ENCODE measurements at regions not wholly inside any gene's neighbourhood (a gene's known extent, or its start where the extent isn't known, plus 50 kb on each side); places are given as distances from the start of the nearest gene placed in this dataset.

DNA sequence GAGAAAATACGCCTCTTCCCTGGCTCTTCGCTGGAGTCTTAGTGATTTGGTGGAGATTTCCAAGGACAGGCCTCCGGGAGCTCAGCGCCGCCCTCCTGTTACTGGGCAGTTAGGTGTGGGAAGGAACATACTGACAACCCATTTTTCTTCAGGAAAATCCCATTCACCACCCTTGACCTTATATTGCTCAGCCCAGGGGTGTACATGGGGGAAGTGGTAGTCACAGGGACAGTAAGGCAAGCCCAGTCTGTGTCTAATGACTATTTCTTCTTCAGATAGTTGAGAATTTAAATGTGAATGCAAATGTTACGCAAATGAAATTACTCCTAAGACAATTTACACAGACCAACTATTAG, 119.4 kb downstream of the UQCRFS1 start:
- no peak for DNase-seq

GRCh38 chr19:29092712-29093552, 120.0 kb downstream of the UQCRFS1 start:
- no peak for DNase-seq

- no peak for DNase-seq
Observed at GRCh38 chr19:29090783-29091526, 122.0 kb downstream of the UQCRFS1 start.

GRCh38 chr19:29089315-29089870, 123.6 kb downstream of the UQCRFS1 start:
- no peak for DNase-seq

DNA sequence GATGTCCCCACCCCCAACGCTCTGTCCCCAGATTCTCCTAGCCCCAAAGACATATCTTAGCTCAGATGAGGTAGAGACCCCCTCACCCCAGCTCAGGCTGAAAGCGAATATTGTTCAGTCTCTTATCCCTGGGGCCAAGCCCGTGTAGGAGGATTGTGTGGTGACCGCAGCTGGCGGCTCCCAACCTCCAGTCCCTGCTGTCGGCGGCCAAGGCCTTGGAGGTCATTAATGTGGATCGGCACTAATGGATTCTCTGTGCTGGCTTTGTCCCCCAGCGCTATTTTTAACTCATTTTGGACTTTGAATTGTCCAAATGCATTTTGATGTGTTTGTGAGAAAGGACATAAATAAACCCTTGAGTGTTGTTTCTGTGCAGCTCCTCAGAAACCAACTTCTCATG, 124.2 kb downstream of the UQCRFS1 start:
- no peak for DNase-seq

GRCh38 chr19:29086646-29087045, 126.3 kb downstream of the UQCRFS1 start:
- no peak for DNase-seq

DNA sequence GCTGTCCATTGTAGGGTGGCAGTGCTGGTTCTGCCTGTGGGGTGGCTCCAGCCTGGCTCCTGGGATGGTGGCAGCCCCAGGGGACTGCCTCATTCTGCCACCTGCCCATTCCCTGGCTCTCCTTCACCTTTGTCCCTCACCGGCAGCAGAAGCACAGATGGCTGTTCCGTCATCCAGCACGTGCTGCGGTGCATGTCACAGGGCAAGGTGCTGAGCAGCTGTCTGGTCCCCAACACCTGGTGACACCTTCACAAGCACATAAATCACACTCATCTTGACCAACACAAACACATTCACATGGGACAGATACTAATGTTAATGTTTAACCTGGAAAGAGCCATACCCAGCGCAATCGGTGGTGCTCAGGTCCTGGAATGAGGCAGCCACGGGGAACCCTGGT, 126.8 kb downstream of the UQCRFS1 start:
- DNase-seq = no peak

DNA sequence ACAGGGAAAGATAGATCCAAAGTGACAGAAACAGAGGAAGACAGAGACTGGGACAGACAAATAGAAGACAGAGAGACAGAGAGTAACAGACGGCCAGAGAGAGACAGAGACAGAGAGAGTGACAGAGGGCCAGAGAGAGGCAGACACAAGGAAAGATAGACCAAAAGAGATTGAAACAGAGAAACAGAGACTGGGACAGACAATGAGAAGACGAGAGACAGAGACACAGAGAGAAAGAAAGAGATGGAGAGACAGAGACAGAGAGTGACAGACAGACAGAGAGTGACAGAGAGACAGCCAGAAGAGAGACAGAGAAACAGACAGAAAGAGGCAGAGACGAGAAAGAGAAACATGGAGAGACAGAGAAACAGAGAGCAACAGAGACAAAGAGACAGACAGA, 127.3 kb downstream of the UQCRFS1 start:
- no peak for DNase-seq

- DNase-seq = no peak
Observed at GRCh38 chr19:29085206-29085605, 127.7 kb downstream of the UQCRFS1 start.

GRCh38 chr19:29084266-29084665, 128.7 kb downstream of the UQCRFS1 start:
- DNase-seq = peak; percentile 2

GRCh38 chr19:29083863-29084262, 129.1 kb downstream of the UQCRFS1 start:
- DNase-seq = no peak

DNA sequence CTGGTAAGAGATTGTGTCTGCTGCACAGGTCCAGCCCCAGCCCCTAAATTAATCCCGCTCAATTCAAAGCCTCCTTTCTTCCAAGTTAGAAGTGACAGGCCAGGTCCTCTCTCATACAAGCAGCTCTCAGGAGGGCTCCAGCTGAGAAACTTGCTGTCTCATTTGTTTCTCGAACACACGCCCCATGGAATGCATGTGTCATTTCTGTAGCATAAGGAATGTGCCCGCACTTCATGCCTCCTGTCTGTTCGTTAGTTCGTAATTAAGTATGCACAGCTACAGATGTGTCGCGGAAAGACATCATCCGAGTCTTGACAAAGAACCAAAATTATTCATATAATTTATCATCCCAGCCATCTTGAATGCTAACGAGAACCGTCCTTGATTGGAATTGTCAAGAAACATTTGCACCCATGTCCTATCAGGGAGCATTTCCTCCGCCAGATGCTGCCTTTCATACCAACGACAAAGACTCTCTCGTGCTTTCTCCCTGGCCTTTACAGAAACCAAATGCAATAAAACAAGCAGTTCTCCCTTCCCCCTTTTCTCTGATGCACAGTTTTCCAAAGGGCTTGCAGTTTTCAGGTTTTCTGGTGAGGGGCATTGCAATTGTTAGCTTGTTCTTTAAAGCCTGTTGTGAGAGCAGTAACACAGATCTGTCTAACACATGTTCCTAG, 133.5 kb downstream of the UQCRFS1 start:
- no peak for DNase-seq

GRCh38 chr19:29076963-29077362, 136.0 kb downstream of the UQCRFS1 start:
- DNase-seq = no peak

- no peak for DNase-seq
Observed at GRCh38 chr19:29076161-29076560, 136.8 kb downstream of the UQCRFS1 start.

GRCh38 chr19:29075149-29075548, 137.8 kb downstream of the UQCRFS1 start:
- no peak for DNase-seq

DNA sequence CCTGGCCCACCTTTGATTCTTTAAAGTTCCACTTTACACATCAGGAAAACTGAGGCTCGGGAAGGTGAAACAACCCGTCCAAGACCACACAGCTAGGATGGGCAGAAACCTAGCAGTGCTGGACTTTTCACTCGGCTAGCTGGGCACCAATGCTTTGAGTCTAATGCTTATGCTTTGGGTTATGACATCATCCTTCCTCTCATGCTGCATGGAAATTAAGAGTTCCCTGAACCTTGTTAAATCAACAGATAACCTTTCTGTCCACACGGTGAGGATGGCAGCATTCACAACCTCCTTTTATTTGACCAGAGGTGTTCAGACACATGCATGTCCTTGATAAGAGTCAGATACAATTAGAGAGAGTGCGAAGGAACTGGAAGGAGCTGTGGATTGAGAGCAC, 138.4 kb downstream of the UQCRFS1 start:
- DNase-seq = no peak

DNA sequence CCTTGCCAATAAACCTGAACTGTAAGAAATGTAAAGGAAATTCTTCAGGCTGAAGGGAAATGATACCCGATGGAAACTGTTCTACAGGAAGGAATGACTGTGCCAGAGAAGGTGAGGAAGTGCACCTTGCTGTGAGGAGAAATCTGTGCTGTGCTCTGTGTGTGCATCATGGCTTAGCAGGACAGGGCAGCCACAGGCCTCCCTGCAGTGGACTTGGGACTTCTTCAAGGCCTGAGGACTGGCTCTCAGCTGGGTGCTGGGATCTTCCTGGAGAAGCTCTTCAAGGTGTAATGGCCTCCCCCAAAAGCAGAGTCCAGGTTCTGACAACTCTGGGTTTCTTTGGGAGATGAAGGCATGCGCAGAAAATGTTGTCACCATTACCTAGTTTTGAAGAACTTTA, 145.1 kb downstream of the UQCRFS1 start:
- no peak for DNase-seq

DNA sequence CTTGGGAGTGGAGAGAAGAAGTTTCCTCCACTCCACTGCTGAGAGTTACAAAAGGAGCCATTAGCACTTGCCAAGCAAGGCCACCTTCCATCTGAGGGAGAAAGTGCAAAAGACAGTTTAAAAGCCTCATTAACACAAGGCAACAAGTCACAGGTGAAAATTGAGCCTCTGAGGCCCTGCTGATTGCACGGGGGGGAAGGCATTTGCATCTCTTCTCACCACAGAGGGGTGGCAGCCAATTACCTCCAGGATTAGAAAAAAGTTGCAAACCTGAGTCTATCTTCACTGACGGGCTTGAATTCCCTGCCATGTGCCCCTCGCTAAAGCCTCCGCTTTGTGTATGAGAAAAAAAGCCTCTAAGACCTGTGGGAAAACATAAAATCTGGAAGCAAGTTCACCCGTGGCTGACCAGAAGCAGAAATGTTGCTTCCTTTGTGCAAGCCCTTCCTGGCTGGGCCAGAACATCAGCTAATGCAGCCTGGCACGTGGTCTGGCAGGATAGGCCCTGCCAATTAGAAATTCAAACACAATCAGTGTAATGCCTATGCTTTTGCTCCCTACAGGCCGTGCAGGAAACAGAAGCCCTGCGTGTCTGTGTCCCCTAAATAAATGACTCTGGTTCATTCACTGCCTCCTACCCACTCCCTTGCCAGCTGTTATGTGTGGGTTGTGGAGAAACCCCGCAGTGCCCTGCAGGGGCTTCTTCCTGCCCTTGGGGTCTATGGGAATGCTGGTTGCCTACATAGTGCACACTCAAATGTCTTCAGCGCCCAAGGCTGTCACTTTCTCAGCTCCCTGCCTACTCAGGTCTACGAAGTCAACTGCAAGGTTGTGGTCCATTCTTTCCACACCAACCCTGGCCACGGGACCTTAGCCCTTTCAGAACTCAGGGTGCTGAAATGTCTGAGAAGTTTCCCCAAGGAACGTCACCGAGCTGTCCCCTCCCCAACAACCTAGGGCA, 150.2 kb downstream of the UQCRFS1 start:
- no peak for DNase-seq

DNA sequence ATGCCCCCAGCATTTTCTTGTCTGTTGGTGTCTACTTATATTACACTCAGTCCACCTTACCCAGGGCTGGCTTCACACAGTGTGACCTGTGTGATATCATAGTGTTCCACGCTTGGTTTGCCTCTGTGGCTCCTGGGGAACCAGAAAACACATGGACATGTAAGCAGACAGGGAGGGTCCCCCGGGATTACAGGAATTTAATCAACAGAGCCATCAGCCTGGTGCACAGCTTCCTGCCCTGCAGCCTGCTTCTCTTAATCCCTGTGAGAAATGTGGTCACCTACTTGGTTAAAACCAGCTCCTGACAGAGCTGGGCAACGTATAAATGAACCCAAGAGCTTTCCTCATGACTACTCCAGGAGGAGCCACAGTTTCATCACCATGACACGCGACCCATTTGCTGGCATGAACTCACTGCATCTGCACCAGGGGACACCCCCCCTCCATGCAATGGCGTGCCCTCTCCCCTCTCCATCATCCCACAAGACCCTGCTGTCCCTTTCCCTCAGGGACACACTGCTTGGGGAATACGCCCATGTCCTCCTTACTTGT, 152.1 kb downstream of the UQCRFS1 start:
- no peak for DNase-seq

DNA sequence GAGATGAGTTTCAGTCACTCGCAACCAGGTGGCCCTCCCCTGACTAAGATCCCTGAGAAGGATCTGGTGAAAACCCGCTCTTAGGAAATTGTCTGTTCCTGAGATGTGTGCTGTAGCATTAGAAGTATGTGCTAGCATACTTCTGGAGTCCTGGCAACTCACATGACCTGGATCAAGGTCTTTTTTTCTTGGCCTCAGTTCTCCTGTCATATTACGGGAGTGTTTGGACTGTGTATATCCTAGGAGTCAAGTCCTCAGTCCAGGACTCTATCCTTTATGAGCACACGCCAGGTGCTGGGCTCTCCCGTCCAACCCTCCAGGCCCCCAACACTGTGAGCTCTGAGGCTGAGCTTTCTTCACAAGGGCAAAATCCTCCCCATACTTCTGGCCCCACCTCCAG, 156.4 kb downstream of the UQCRFS1 start:
- DNase-seq = no peak

- no peak for DNase-seq
Observed at GRCh38 chr19:29054886-29055675, 157.9 kb downstream of the UQCRFS1 start.

Data from activated CD4-positive, alpha-beta T cell treated with anti-CD3 and anti-CD28 coated beads, Interleukin-10, Interleukin-2, amounts not matched to agents 100 ng/mL and 50 ng/mL, durations not matched to agents 16 hours and 8 hours (primary cell).